Neural cell (in vitro differentiated cells): ENCODE measurements at regions not wholly inside any gene's neighbourhood (a gene's known extent, or its start where the extent isn't known, plus 50 kb on each side); places are given as distances from the start of the nearest gene placed in this dataset.

Experiments
- H2AFZ ChIP-seq: fragments of 200-600, 300-800 bp; sonication (generic), shearing (Covaris generic); 2 replicates; pipeline ENCODE4 v1.6.0; 2014; ENCODE audit warnings: low read depth, mild to moderate bottlenecking, antibody characterized with exemption, low read length, moderate library complexity
- H3F3A ChIP-seq: fragments of 200-600 bp; shearing (Covaris generic); 2 replicates; pipeline ENCODE4 v1.6.1; 2016; ENCODE audit warnings: mild to moderate bottlenecking, moderate library complexity, mixed read lengths, antibody characterized with exemption, low read length; ENCODE audit not compliant: insufficient read depth, poor library complexity, severe bottlenecking
- H3K27ac ChIP-seq: fragments of 200-600, 300-800 bp; sonication (generic), shearing (Covaris generic); 2 replicates; pipeline ENCODE4 v1.5.1; 2014; ENCODE audit warnings: mild to moderate bottlenecking, low read length, moderate library complexity
- H3K27me3 ChIP-seq: fragments of 300-800, 200-600 bp; sonication (generic), shearing (Covaris generic); 2 replicates; pipeline ENCODE4 v1.6.0; 2014; ENCODE audit warnings: mild to moderate bottlenecking, low read depth, low read length, moderate library complexity; ENCODE audit not compliant: insufficient read depth
- H3K36me3 ChIP-seq: fragments of 300-800, 200-600 bp; sonication (generic), shearing (Covaris generic); 2 replicates; pipeline ENCODE4 v1.5.1; 2014; ENCODE audit warnings: mild to moderate bottlenecking, antibody characterized with exemption, low read length, moderate library complexity; ENCODE audit not compliant: insufficient read depth
- H3K4me2 ChIP-seq: fragments of 300-800, 200-600 bp; sonication (generic), shearing (Covaris generic); 2 replicates; pipeline ENCODE4 v1.6.0; 2014; ENCODE audit warnings: mild to moderate bottlenecking, low read length
- H3K4me3 ChIP-seq: fragments of 300-800, 200-600 bp; sonication (generic), shearing (Covaris generic); 2 replicates; pipeline ENCODE4 v1.5.1; 2014; ENCODE audit warnings: mild to moderate bottlenecking, low read length, moderate library complexity
- H3K79me2 ChIP-seq: fragments of 200-600 bp; shearing (Covaris generic); replicated peaks from 2 replicates; pipeline ENCODE4 v1.6.0; 2014; ENCODE audit warnings: mild to moderate bottlenecking, low read length, moderate library complexity; ENCODE audit not compliant: insufficient read depth
- H3K9ac ChIP-seq: fragments of 300-800, 200-600 bp; sonication (generic), shearing (Covaris generic); 2 replicates; pipeline ENCODE4 v1.6.1; 2016; ENCODE audit warnings: mild to moderate bottlenecking, low read length, mixed read lengths
- H3K9me2 ChIP-seq: fragments of 200-600 bp; shearing (Covaris generic); 2 replicates; pipeline ENCODE4 v1.6.1; 2016; ENCODE audit warnings: mild to moderate bottlenecking, low read length, mixed read lengths; ENCODE audit not compliant: insufficient read depth
- H3K9me3 ChIP-seq: fragments of 200-600, 300-800 bp; sonication (generic), shearing (Covaris generic); 2 replicates; pipeline ENCODE4 v1.6.1; 2016; ENCODE audit warnings: mild to moderate bottlenecking, mixed run types, low read length, moderate library complexity, mixed read lengths
- H4K20me1 ChIP-seq: fragments of 200-600 bp; shearing (Covaris generic); 2 replicates; pipeline ENCODE4 v1.6.1; 2016; ENCODE audit warnings: mild to moderate bottlenecking, mixed run types; ENCODE audit not compliant: insufficient read depth
- EP300 ChIP-seq: fragments of 450-650 bp; conservative IDR thresholded peaks from 2 replicates; pipeline ENCODE4 v1.6.1; 2014; ENCODE audit warnings: antibody characterized with exemption, mild to moderate bottlenecking, moderate library complexity; ENCODE audit not compliant: poor library complexity, severe bottlenecking
- EZH2 ChIP-seq: fragments of 200-600, 300-800 bp; shearing (Covaris generic), sonication (generic); IDR thresholded peaks from 2 replicates; pipeline ENCODE4 v1.6.1; 2014; ENCODE audit warnings: antibody characterized with exemption, low read length, borderline replicate concordance, mild to moderate bottlenecking; ENCODE audit not compliant: insufficient read depth, poor library complexity, severe bottlenecking
- MXI1 ChIP-seq: fragments of 450-650 bp; conservative IDR thresholded peaks from 2 replicates; pipeline ENCODE4 v1.6.1; 2014; ENCODE audit warnings: antibody characterized with exemption, mild to moderate bottlenecking; ENCODE audit not compliant: poor library complexity, severe bottlenecking
- POLR2AphosphoS5 ChIP-seq: IDR thresholded peaks from 2 replicates; pipeline ENCODE4 v1.6.1; 2012
- RAD21 ChIP-seq: fragments of 450-650 bp; conservative IDR thresholded peaks from 2 replicates; pipeline ENCODE4 v1.6.1; 2014; ENCODE audit warnings: antibody characterized with exemption, mild to moderate bottlenecking, moderate library complexity
- SMC3 ChIP-seq: fragments of 450-650 bp; conservative IDR thresholded peaks from 2 replicates; pipeline ENCODE4 v1.6.1; 2014; ENCODE audit warnings: antibody characterized with exemption, mild to moderate bottlenecking, moderate library complexity; ENCODE audit not compliant: poor library complexity
- TAF1 ChIP-seq: IDR thresholded peaks from 2 replicates; pipeline ENCODE4 v1.6.1; 2012; ENCODE audit warnings: low read depth
- TF ChIP-seq, protein P1 (sequence below): IDR thresholded peaks from 2 replicates; pipeline ENCODE4 v1.6.1; 2012; ENCODE audit warnings: borderline replicate concordance
- TF ChIP-seq, protein P2 (sequence below): fragments of 450-650 bp; IDR thresholded peaks from 2 replicates; pipeline ENCODE4 v1.5.1; 2014; ENCODE audit warnings: antibody characterized with exemption, mild to moderate bottlenecking, moderate library complexity; ENCODE audit not compliant: poor library complexity, severe bottlenecking

DNA sequence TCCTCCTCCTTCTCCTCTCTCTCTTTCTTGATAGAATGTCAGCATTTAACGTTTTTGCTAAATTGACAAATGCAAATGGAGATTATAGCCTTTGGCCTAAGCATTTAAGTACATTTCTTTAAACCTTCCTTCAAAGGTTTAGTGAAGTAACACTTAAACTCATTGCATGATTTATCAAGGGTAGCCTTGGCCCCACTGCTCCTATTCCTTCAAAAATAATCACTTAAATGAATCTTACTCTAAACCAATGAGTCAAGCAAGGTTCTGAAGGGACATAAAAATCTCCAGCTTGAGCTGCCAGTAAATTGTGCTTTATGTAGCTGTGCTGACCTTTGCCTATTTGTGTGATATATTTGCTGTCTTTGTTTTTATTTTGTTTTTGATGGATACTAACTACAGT is 358.5 kb upstream of the AKR1E2 start:
- H3K9me2 ChIP-seq = no peaks in the 10 kb centered on the region
- H4K20me1 ChIP-seq = no peaks in the 10 kb centered on the region
- no peaks in the 10 kb centered on the region for H3K27me3 ChIP-seq
- H3K4me3 ChIP-seq = no peak overlapping the region
- H3K9me3 ChIP-seq = no peaks in the 10 kb centered on the region
- H3K9ac ChIP-seq = no peak overlapping the region
- TF ChIP-seq MXI1 (no peak), RAD21 (no peak), POLR2AphosphoS5 (no peak), EP300 (no peak), EZH2 (no peak), TAF1 (no peak), SMC3 (no peak)
- TF ChIP-seq, protein P1, sequence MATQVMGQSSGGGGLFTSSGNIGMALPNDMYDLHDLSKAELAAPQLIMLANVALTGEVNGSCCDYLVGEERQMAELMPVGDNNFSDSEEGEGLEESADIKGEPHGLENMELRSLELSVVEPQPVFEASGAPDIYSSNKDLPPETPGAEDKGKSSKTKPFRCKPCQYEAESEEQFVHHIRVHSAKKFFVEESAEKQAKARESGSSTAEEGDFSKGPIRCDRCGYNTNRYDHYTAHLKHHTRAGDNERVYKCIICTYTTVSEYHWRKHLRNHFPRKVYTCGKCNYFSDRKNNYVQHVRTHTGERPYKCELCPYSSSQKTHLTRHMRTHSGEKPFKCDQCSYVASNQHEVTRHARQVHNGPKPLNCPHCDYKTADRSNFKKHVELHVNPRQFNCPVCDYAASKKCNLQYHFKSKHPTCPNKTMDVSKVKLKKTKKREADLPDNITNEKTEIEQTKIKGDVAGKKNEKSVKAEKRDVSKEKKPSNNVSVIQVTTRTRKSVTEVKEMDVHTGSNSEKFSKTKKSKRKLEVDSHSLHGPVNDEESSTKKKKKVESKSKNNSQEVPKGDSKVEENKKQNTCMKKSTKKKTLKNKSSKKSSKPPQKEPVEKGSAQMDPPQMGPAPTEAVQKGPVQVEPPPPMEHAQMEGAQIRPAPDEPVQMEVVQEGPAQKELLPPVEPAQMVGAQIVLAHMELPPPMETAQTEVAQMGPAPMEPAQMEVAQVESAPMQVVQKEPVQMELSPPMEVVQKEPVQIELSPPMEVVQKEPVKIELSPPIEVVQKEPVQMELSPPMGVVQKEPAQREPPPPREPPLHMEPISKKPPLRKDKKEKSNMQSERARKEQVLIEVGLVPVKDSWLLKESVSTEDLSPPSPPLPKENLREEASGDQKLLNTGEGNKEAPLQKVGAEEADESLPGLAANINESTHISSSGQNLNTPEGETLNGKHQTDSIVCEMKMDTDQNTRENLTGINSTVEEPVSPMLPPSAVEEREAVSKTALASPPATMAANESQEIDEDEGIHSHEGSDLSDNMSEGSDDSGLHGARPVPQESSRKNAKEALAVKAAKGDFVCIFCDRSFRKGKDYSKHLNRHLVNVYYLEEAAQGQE = no peak
- TF ChIP-seq, protein P2, sequence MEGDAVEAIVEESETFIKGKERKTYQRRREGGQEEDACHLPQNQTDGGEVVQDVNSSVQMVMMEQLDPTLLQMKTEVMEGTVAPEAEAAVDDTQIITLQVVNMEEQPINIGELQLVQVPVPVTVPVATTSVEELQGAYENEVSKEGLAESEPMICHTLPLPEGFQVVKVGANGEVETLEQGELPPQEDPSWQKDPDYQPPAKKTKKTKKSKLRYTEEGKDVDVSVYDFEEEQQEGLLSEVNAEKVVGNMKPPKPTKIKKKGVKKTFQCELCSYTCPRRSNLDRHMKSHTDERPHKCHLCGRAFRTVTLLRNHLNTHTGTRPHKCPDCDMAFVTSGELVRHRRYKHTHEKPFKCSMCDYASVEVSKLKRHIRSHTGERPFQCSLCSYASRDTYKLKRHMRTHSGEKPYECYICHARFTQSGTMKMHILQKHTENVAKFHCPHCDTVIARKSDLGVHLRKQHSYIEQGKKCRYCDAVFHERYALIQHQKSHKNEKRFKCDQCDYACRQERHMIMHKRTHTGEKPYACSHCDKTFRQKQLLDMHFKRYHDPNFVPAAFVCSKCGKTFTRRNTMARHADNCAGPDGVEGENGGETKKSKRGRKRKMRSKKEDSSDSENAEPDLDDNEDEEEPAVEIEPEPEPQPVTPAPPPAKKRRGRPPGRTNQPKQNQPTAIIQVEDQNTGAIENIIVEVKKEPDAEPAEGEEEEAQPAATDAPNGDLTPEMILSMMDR = no peak
- no peak overlapping the region for H3K4me2 ChIP-seq
- H3F3A ChIP-seq = no peaks in the 10 kb centered on the region
- H3K79me2 ChIP-seq = no peaks in the 10 kb centered on the region
- H3K27ac ChIP-seq = no peak overlapping the region
- no peak overlapping the region for H2AFZ ChIP-seq
- no peaks in the 10 kb centered on the region for H3K36me3 ChIP-seq

DNA sequence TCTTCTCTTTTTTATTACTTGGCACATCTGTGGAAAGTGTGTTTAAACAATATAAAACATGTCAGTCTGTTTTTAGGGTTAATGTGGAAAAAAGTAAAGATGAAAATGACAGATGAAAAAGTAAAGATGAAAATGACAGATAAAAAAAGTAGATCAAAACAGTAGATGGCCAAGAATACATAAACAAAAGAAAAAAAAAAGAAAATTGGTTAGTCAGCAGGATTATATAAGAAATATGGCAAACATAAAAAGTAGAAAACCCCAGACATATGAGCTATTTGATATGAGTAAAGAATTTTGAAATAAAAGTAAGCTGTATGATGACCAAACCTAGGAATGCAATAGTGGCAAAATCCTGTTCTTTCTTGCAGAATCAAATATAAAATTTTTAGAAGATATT is 365.7 kb upstream of the AKR1E2 start:
- Histone ChIP-seq H3K27ac (no peak overlapping the region), H3K79me2 (no peaks in the 10 kb centered on the region), H4K20me1 (no peaks in the 10 kb centered on the region), H3K9ac (no peak overlapping the region), H3K9me2 (no peaks in the 10 kb centered on the region), H3K9me3 (no peaks in the 10 kb centered on the region), H2AFZ (no peak overlapping the region), H3K4me2 (no peak overlapping the region), H3K27me3 (no peaks in the 10 kb centered on the region), H3K36me3 (no peaks in the 10 kb centered on the region), H3F3A (no peaks in the 10 kb centered on the region), H3K4me3 (no peak overlapping the region)
- TF ChIP-seq RAD21 = no peak

DNA sequence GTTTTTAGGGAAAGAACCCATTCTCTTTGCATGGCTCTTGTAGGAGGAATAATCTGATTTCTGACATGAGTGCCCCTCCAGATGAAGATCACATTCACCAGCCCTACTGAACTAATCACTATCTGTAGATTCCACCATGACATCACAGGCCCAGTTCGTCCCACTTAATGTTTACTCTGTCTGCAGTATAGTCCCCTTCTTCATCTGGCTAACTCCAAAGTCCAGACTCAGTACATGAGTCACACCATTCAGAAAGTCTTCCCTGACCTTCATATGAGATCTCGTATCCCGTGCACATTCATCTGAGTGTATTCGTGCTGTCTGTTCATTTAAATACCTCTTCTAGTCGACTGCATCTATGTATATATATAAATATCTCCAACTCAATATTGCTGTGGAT is 366.5 kb upstream of the AKR1E2 start:
- no peaks in the 10 kb centered on the region for H4K20me1 ChIP-seq
- H3K27ac ChIP-seq = no peak overlapping the region
- no peak overlapping the region for H3K9ac ChIP-seq
- no peak for TF ChIP-seq EP300
- TF ChIP-seq, protein P1 = no peak
- TF ChIP-seq EZH2 = no peak
- H3F3A ChIP-seq = no peaks in the 10 kb centered on the region
- H3K79me2 ChIP-seq = no peaks in the 10 kb centered on the region
- H3K4me2 ChIP-seq = no peak overlapping the region
- no peak overlapping the region for H3K4me3 ChIP-seq
- no peak overlapping the region for H2AFZ ChIP-seq
- no peaks in the 10 kb centered on the region for H3K27me3 ChIP-seq
- no peaks in the 10 kb centered on the region for H3K9me2 ChIP-seq
- no peaks in the 10 kb centered on the region for H3K9me3 ChIP-seq
- no peaks in the 10 kb centered on the region for H3K36me3 ChIP-seq
